HG03460 (cell line): ENCODE measurements at regions not wholly inside any gene's neighbourhood (a gene's known extent, or its start where the extent isn't known, plus 50 kb on each side); places are given as distances from the start of the nearest gene placed in this dataset.
"Not testable (repeated sequence)": the region's sequence is repeated elsewhere in the genome, so short reads cannot be mapped to it uniquely, and the experiment has no call there.

Source experiments
- ATAC-seq: cut with Tn5 transposase; IDR thresholded peaks from one replicate; pipeline ENCODE4 v1.9.1; 2021; ENCODE audit not compliant: unreplicated experiment

DNA sequence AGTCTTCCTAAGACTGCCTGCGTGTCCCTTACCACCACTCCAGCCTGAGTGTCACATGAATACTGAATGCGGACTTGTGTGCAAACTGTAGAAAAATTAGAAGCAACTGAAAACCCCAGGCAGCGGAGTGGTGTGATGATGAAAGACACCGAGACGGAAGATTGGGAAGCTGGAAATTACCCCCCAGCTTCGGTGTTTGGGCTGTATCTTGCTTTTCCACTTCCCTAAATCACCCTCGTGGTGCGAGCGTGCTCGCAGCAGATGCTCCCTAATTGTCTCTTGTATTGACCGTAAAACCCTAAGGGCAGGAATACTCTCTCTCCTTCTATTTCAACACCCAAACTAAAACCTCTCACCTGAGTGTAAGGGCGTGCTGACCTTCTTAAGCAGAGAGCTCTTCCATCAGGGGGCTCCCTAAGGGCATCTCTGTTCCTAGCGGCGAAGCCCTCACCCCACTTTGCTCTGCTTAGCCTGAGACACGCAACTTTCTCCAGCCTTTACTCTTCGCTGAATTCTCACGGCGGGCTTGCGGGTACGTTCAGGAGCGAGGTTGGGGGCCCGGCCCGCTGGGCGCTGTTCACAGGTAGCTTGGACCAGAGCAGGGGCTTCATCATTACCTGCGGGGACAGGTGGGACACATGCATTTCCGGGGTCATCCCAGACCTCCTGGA, 62.4 kb downstream of the CRYBB2 start:
- no peak for ATAC-seq

GRCh38 chr22:25282346-25282670, 62.9 kb downstream of the CRYBB2 start:
- ATAC-seq = no peak

DNA sequence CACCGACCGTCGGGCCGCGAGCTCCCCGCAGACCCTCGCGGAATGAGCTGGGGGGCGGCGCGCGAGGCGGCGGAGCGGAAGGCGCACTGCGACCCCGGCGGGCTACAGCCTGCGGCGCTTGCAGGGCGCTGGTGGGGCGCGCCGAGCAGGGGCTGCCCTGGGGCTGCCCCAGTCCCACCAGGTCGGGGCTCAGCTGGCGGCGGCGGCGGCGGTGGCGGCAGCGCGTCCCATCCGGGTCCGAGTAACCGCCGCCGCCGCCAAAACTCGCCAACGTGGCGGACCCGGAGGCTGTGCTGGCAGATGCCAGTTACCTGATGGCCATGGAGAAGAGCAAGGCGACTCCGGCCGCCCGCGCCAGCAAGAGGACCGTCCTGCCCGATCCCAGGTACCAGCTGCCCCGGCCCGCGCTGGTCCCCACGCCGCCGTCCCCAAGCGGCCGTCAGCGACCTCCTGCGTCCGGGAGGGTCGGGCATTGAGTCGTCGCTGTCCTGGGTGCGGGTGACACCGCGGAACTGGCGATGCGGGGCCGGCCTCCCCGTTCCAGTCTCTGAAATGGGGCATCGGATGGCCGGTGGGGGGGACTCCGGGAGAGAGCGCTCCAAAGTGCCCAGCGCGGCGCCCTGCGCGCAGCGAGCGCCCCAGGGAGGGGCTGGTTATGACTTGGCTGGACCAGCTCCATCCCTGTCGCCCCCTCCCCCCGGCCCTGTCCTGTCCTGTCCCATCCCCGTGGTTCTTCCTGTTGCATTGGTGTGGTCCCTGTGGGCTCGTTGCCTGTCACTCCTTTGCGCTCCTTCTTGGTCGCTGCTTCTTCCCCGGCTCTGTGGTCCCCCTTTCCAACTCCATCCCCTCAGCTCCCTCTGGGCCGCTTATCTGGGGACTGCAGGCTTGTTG, 63.5 kb downstream of the CRYBB2 start:
- no peak for ATAC-seq

DNA sequence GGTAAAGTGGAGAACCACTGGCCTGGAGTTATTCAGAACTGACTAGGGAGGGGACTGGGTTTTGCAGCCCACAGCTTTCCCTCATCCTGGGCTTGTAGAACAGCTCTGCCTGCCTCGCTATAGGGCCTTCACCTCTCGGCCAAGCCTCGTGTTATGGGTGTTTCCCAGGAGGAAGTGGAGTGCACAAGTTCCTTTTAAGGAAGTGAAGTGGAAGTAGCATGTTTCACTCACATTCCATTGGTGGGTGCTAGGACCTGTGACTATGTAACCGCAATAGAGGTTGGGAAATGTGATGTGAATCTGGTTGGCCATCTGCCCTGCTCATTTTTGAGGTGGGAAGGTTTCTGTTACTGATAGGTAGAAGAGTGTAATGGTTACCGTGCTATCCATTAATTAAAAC, 69.0 kb downstream of the CRYBB2 start:
- not testable (repeated sequence) for ATAC-seq

DNA sequence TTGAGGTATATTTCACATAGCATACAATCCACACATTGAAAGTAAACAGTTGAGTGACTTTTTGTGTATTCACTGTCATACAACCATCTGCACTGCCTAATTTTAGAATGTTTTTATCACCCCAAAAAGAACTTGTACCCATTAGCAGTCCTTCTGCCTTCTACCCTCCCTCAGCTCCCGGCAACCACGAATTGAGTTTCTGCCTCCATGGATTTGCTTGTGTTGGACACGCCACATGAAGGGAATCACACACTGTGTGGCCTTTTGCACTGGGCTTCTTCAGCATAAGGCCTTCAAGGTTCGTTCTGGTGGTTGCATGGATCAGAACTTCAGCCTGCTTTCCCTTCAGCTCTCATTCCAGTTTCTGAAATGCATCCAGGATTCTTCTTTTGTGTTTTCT, 82.5 kb downstream of the CRYBB2 start:
- ATAC-seq = not testable (repeated sequence)

- ATAC-seq = not testable (repeated sequence)
Observed at GRCh38 chr22:25309586-25309985, 90.1 kb downstream of the CRYBB2 start.

GRCh38 chr22:25311924-25312323, 92.5 kb downstream of the CRYBB2 start:
- ATAC-seq = not testable (repeated sequence)

GRCh38 chr22:25318081-25318823, 98.8 kb downstream of the CRYBB2 start:
- ATAC-seq = no peak

DNA sequence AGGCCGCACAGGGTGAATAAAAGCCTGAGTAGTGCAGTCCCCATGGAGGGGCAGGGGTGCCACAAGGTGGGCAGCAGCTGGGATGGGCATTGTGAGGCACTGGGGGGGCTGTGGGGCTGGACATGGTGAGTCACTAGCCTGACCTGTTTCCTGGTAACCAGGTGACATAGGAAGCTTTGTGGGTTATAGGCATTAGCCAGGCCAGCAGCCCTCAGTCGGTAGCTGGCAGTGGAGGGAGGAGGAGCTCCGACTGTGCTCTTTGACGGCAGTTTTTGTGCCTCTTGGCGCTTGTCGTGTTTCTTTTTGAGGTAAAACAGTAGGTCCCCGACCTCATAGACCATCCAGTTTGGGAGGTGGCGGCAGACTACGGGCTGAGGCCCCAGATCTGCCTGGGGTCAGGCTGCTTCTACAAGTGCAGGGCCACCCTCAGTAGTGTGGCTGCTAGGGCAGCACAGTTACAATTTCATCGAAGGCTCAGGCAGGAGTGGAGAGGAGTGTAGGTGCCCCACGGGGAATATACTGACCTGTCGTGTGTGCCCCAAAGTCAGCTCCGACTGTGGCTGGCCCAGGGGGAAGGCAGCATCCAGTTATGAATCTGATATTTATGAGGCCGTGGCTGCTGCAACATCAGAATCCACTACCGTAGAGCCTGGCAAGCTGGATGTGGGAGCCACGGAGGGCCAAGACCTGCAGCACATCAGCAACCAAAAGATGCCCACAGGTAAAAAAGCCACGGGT, 107.7 kb downstream of the CRYBB2 start:
- no peak for ATAC-seq

GRCh38 chr22:25331050-25331449, 111.6 kb downstream of the CRYBB2 start:
- ATAC-seq = no peak

DNA sequence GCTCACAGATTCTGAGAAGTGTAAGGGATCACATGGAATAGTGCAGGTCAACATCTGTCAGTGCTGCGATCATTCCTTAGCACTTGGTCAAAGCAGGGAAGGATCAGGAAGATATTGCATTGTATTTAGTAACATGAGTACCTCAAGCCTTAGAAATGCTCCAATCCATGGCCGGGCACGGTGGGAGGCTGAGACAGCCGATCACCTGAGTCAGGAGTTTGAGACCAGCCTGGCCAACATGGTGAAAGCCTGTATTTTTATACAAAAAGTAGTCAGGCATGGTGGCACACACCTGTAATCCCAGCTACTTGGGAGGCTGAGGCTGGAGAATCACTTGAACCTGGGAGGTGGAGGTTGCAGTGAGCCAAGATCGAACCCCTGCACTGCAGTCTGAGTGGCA, 112.5 kb downstream of the CRYBB2 start:
- not testable (repeated sequence) for ATAC-seq

DNA sequence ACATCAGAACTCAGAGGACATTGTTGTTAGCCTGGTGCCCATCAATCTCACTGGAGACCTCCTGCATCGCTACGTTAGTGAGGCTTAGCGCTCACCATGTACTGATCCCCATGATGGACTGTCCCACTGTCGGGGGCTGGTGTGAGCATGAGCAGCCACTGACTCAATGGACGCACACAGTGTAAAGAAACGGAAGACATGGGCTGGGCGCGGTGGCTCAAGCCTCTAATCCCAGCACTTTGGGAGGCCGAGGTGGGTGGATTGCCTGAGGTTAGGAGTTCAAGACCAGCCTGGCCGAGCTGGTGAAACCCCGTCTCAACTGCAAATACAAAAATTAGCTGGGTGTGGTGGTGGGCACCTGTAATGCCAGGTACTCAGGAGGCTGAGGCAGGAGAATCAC, 112.9 kb downstream of the CRYBB2 start:
- no peak for ATAC-seq

DNA sequence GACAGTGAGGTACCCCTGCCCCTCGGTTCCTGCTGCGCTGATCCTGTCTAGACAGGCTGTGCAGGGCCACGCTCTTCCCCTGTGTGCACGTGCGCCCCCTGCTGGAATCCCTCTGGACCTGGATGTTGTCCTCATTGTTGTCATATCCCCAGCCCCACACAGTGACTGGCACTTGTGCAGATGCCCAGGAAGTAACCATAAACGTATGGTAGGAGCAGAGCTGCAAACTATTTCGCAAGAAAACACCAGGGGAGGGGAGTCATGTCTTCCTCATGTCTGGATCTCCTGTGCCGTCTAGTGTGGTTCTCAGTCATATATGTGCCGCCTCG, 114.7 kb downstream of the CRYBB2 start:
- no peak for ATAC-seq

DNA sequence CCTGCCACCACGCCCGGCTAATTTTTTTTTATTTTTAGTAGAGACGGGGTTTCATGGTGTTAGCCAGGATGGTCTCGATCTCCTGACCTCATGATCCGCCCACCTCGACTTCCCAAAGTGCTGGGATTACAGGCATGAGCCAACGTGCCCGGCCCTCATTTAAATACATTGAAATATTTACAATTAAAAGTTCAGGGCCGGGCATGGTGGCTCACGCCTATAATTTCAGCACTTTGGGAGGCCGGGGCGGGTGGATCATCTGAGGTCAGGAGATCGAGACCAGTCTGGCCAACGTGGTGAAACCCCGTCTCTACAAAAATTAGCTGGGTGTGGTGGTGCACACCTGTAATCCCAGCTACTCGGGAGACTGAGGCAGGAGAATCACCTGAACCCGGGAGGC, 115.2 kb downstream of the CRYBB2 start:
- not testable (repeated sequence) for ATAC-seq

- ATAC-seq = not testable (repeated sequence)
Observed at GRCh38 chr22:25335276-25335675, 115.8 kb downstream of the CRYBB2 start.

GRCh38 chr22:25340536-25340935, 121.1 kb downstream of the CRYBB2 start:
- ATAC-seq = not testable (repeated sequence)

GRCh38 chr22:25344366-25344765, 124.9 kb downstream of the CRYBB2 start:
- ATAC-seq = not testable (repeated sequence)

- no peak for ATAC-seq
Observed at GRCh38 chr22:25346859-25347751, 127.7 kb downstream of the CRYBB2 start.

DNA sequence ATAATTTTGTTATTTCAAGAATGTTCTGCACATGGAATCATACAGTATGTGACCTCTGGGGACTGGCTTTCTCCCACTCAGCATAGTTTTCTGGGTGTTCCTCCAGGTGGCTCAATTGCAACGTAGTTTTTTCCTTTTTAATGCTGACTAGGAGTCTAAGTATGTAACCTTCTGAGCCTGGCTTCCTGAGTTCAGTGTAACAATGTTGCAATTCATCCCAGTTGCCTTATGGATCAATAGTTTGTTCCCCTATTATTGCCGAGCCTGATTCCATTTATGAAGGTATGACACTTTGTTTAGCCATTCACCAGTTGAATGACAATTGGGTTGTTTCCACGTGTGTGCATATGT, 128.3 kb downstream of the CRYBB2 start:
- no peak for ATAC-seq

GRCh38 chr22:25348391-25348790, 129.0 kb downstream of the CRYBB2 start:
- ATAC-seq = no peak
